ENCODE measurements at regions not wholly inside any gene's neighbourhood (a gene's known extent, or its start where the extent isn't known, plus 50 kb on each side); places are given as distances from the start of the nearest gene placed in this dataset.

GRCh38 chr2:521853-522530 is 155.2 kb downstream of the TMEM18 start (continued):
- no peak for TF ChIP-seq TSHZ2 (CRISPR knock-in tag; IDR thresholded peaks at IDR 0.05)
- no peak for TF ChIP-seq ISL1 (CRISPR knock-in tag; IDR thresholded peaks at IDR 0.05)

- no peak for ATAC-seq
- TF ChIP-seq PPARA (CRISPR knock-in tag; IDR thresholded peaks at IDR 0.05; ENCODE audit: borderline replicate concordance) (no peak), GLIS3 (CRISPR knock-in tag; IDR thresholded peaks at IDR 0.05) (no peak), ZNF70 (CRISPR knock-in tag; IDR thresholded peaks at IDR 0.05) (no peak), PATZ1 (CRISPR knock-in tag; IDR thresholded peaks at IDR 0.05; ENCODE audit: borderline replicate concordance) (no peak)
These were observed 156.4 kb downstream of the TMEM18 start for GRCh38 chr2:520663-521340.

- TF ChIP-seq TOX (CRISPR knock-in tag; IDR thresholded peaks at IDR 0.05; ENCODE audit: borderline replicate concordance) (no peak), OSR1 (CRISPR knock-in tag; IDR thresholded peaks at IDR 0.05) (no peak), PATZ1 (CRISPR knock-in tag; IDR thresholded peaks at IDR 0.05; ENCODE audit: borderline replicate concordance) (no peak)
- no peak for ATAC-seq
These were observed 160.3 kb downstream of the TMEM18 start for GRCh38 chr2:516944-517343.

- no peak for ATAC-seq
- TF ChIP-seq CSDC2 (CRISPR knock-in tag; IDR thresholded peaks at IDR 0.05) (no peak), ZNF565 (CRISPR knock-in tag; conservative IDR thresholded peaks at IDR 0.05; ENCODE audit: low read depth) (no peak), ZNF70 (CRISPR knock-in tag; IDR thresholded peaks at IDR 0.05) (no peak), CREB5 (CRISPR knock-in tag; IDR thresholded peaks at IDR 0.05; ENCODE audit: low read depth) (no peak), ZNF8 (CRISPR knock-in tag; IDR thresholded peaks at IDR 0.05) (no peak), ESRRG (CRISPR knock-in tag; IDR thresholded peaks at IDR 0.05) (no peak), ZFP30 (CRISPR knock-in tag; IDR thresholded peaks at IDR 0.05) (no peak), POU6F1 (CRISPR knock-in tag; IDR thresholded peaks at IDR 0.05; ENCODE audit: borderline replicate concordance, low read depth) (no peak), ARNTL (CRISPR knock-in tag; IDR thresholded peaks at IDR 0.05; ENCODE audit: borderline replicate concordance, low read depth) (no peak), PATZ1 (CRISPR knock-in tag; IDR thresholded peaks at IDR 0.05; ENCODE audit: borderline replicate concordance) (no peak), TSHZ2 (CRISPR knock-in tag; IDR thresholded peaks at IDR 0.05) (no peak), TOX (CRISPR knock-in tag; IDR thresholded peaks at IDR 0.05; ENCODE audit: borderline replicate concordance) (no peak), PPARA (CRISPR knock-in tag; IDR thresholded peaks at IDR 0.05; ENCODE audit: borderline replicate concordance) (no peak), ISL1 (CRISPR knock-in tag; IDR thresholded peaks at IDR 0.05) (no peak)
These were observed 161.1 kb downstream of the TMEM18 start for GRCh38 chr2:516131-516530.
